ENCODE measurements at regions not wholly inside any gene's neighbourhood (a gene's known extent, or its start where the extent isn't known, plus 50 kb on each side); places are given as distances from the start of the nearest gene placed in this dataset.
A peak's percentile ranks its signal among the peaks of the same experiment; 100 is the strongest.
"Not testable (repeated sequence)": the region's sequence is repeated elsewhere in the genome, so short reads cannot be mapped to it uniquely, and the experiment has no call there.

GRCh38 chr5:18270635-18271338, 636.5 kb downstream of the TAF11L14 start:
- DNase-seq: no peak

- DNase-seq: no peak
These were observed 642.7 kb downstream of the TAF11L14 start for GRCh38 chr5:18276939-18277338.

GRCh38 chr5:18281947-18282581, 647.8 kb downstream of the TAF11L14 start:
- DNase-seq: no peak

GRCh38 chr5:18285257-18285656, 651.0 kb downstream of the TAF11L14 start:
- DNase-seq: no peak

- DNase-seq: no peak
These were observed 657.9 kb downstream of the TAF11L14 start for GRCh38 chr5:18292146-18292545.

GRCh38 chr5:18295696-18296095, 661.4 kb downstream of the TAF11L14 start:
- DNase-seq: not testable (repeated sequence)

- no peak for DNase-seq
These were observed 664.9 kb downstream of the TAF11L14 start for GRCh38 chr5:18299166-18299565.

GRCh38 chr5:18305288-18305924, 671.1 kb downstream of the TAF11L14 start:
- peak; percentile 45 for DNase-seq

GRCh38 chr5:18311266-18311665, 677.0 kb downstream of the TAF11L14 start:
- DNase-seq: no peak

- no peak for DNase-seq
These were observed 677.8 kb downstream of the TAF11L14 start for GRCh38 chr5:18312016-18312415.

GRCh38 chr5:18314192-18314778, 680.0 kb downstream of the TAF11L14 start:
- DNase-seq: no peak

GRCh38 chr5:18321262-18321942, 687.1 kb downstream of the TAF11L14 start:
- DNase-seq: no peak

GRCh38 chr5:18323891-18324290, 689.6 kb downstream of the TAF11L14 start:
- no peak for DNase-seq

GRCh38 chr5:18325431-18325830, 691.2 kb downstream of the TAF11L14 start:
- DNase-seq: no peak

GRCh38 chr5:18329328-18329727, 695.1 kb downstream of the TAF11L14 start:
- DNase-seq: peak; percentile 32

GRCh38 chr5:18333841-18334240, 699.6 kb downstream of the TAF11L14 start:
- no peak for DNase-seq

- DNase-seq: no peak
These were observed 700.7 kb downstream of the TAF11L14 start for GRCh38 chr5:18334949-18335348.

GRCh38 chr5:18354828-18355227, 720.6 kb downstream of the TAF11L14 start:
- DNase-seq: no peak

GRCh38 chr5:18357486-18357885, 723.2 kb downstream of the TAF11L14 start:
- DNase-seq: no peak

- DNase-seq: no peak
These were observed 732.0 kb downstream of the TAF11L14 start for GRCh38 chr5:18366234-18366633.

- DNase-seq: peak; percentile 39
These were observed 736.3 kb downstream of the TAF11L14 start for GRCh38 chr5:18370531-18370930.

- DNase-seq: no peak
These were observed 741.4 kb downstream of the TAF11L14 start for GRCh38 chr5:18375641-18376040.

GRCh38 chr5:18378066-18378465, 743.8 kb downstream of the TAF11L14 start:
- DNase-seq: no peak

All from femur (tissue), 1 donor.